Kidney (tissue), 13 donors: ENCODE measurements at regions not wholly inside any gene's neighbourhood (a gene's known extent, or its start where the extent isn't known, plus 50 kb on each side); places are given as distances from the start of the nearest gene placed in this dataset.
A peak's percentile ranks its signal among the peaks of the same experiment; 100 is the strongest.

ENCODE experiments used
- DNase-seq, 5 donors: peaks; one replicate each; pipeline ENCODE4 v3.0.0-alpha.2; 2013 to 2020
- FAIRE-seq: peaks from 2 replicates; lab custom pipeline; 2012; peaks lifted over from hg19 to GRCh38; lab: Jason Lieb, UNC
- H3K27ac ChIP-seq, 2 donors: one replicate each; pipeline ENCODE4 v1.7.0; 2013; ENCODE audit warnings: low read depth in 2 of 2, low read length in 2 of 2, inconsistent platforms in 1 of 2
- H3K27me3 ChIP-seq: one replicate; pipeline ENCODE4 v1.7.1; 2013; ENCODE audit warnings: low read length, inconsistent platforms; ENCODE audit not compliant: control insufficient read depth, insufficient read depth
- H3K36me3 ChIP-seq, 3 donors: one replicate each; pipeline versions ENCODE4 v1.7.0 to v1.7.1; 2013; ENCODE audit warnings: low read length in 3 of 3, control low read depth in 1 of 3, inconsistent platforms in 1 of 3; ENCODE audit not compliant: insufficient read depth in 3 of 3, control insufficient read depth in 2 of 3
- H3K4me1 ChIP-seq, 3 donors: one replicate each; pipeline versions ENCODE4 v1.7.0 to v1.7.1; 2013; ENCODE audit warnings: low read length in 3 of 3, inconsistent platforms in 1 of 3, low read depth in 1 of 3; ENCODE audit not compliant: control insufficient read depth in 2 of 3, insufficient read depth in 2 of 3
- H3K4me3 ChIP-seq, 3 donors: one replicate each; pipeline versions ENCODE4 v1.7.0 to v1.8.1; 2013; ENCODE audit warnings: low read length in 3 of 3, control low read depth in 1 of 3, inconsistent platforms in 1 of 3
- H3K9ac ChIP-seq, 3 donors: one replicate each; pipeline versions ENCODE4 v1.7.0 to v1.7.1; 2013; ENCODE audit warnings: low read length in 3 of 3, control low read depth in 1 of 3, inconsistent platforms in 1 of 3
- H3K9me3 ChIP-seq, 3 donors: one replicate each; pipeline versions ENCODE4 v1.7.0 to v1.7.1; 2013; ENCODE audit warnings: low read length in 3 of 3, control low read depth in 1 of 3, inconsistent platforms in 1 of 3; ENCODE audit not compliant: control insufficient read depth in 2 of 3, insufficient read depth in 1 of 3
- intact Hi-C: fragments of 100-400 bp; cut with DNase I; formaldehyde crosslinking; loops from one replicate; pipeline ENCODE4 v1.11.1; 2022
- TF ChIP-seq, protein P1 (sequence below): IDR thresholded peaks from 3 replicates; pipeline ENCODE4 v1.5.1; 2012; ENCODE audit warnings: mild to moderate bottlenecking, moderate library complexity, borderline replicate concordance; ENCODE audit not compliant: insufficient read depth; ENCODE audit errors: extremely low read depth
- donor health status: control.
- donor health status: control.
- donor health status: control.
- donor health status: control.
- donor health status: control.
- donor health status: DM: yes; HTN: yes; CAD: no.
- donor health status: Normal renal cell carcinoma (clear cell type).

- Histone ChIP-seq H3K27ac (peak overlapping the region in 1 of 2 donors; percentile 98), H3K9ac (peak overlapping the region in 1 of 3 donors; percentile 21), H3K36me3 (no peaks in the 10 kb centered on the region), H3K4me1 (peaks cover 26 to 58% (median 50%) of the 10 kb centered on the region in 3 donors), H3K4me3 (peak overlapping the region in 1 of 3 donors; percentile 6), H3K9me3 (no peaks in the 10 kb centered on the region), H3K27me3 (no peaks in the 10 kb centered on the region)
- DNase-seq (no peak), FAIRE-seq (no peak)
- TF ChIP-seq, protein P1, sequence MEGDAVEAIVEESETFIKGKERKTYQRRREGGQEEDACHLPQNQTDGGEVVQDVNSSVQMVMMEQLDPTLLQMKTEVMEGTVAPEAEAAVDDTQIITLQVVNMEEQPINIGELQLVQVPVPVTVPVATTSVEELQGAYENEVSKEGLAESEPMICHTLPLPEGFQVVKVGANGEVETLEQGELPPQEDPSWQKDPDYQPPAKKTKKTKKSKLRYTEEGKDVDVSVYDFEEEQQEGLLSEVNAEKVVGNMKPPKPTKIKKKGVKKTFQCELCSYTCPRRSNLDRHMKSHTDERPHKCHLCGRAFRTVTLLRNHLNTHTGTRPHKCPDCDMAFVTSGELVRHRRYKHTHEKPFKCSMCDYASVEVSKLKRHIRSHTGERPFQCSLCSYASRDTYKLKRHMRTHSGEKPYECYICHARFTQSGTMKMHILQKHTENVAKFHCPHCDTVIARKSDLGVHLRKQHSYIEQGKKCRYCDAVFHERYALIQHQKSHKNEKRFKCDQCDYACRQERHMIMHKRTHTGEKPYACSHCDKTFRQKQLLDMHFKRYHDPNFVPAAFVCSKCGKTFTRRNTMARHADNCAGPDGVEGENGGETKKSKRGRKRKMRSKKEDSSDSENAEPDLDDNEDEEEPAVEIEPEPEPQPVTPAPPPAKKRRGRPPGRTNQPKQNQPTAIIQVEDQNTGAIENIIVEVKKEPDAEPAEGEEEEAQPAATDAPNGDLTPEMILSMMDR, result no peak
- intact Hi-C loops, result no loop called here
Measured at GRCh38 chr2:42921721-42922120, 129.3 kb upstream of the HAAO start.

GRCh38 chr2:42921147-42921520 is 128.8 kb upstream of the HAAO start:
- Histone ChIP-seq H3K36me3 (no peaks in the 10 kb centered on the region), H3K9me3 (no peaks in the 10 kb centered on the region), H3K4me3 (no peak overlapping the region), H3K9ac (no peak overlapping the region), H3K27ac (peak overlapping the region in 1 of 2 donors; percentile 8), H3K4me1 (peaks cover 25 to 53% (median 44%) of the 10 kb centered on the region in 3 donors), H3K27me3 (no peaks in the 10 kb centered on the region)
- DNase-seq, result no peak
- no peak for FAIRE-seq
- TF ChIP-seq, protein P1, result peak; percentile 4
- intact Hi-C loops, result no loop called here

DNA sequence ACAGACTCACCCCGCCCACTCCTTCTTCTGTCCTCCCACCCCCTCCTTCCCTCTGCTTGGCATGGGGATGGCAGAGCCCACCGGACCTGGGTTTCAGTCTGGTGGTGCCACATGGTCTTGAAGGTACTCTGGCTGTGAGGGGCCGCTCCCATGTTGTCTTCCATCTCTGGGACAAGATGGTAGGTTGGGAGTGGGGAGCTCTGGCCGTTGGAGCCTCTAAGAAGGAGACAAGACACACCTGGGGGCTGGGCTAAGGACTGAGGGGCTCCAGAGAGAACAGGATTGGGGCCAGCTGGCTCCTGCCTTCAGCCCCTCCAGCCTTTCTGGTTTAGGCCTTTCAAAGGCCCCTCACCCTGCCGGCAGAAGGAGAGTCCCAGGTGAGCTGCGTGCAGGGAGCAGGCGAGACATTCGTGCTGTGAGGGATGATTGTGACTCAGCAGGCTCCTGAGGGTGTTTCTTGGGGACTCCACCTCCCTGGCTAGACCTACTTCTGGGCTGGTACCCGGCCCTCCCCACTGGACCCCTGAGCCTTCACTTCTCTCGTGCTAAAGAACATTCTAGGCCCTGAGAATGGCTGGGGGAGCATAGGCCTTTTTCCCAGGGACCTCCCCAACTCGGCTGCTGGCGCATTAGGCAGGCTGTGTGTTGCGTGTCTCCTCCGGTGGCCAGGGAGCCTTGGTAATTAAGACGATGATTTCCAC is 128.2 kb upstream of the HAAO start:
- Histone ChIP-seq H3K9me3 (no peaks in the 10 kb centered on the region), H3K27me3 (no peaks in the 10 kb centered on the region), H3K4me3 (no peak overlapping the region), H3K27ac (peak overlapping the region in 1 of 2 donors; percentile 8), H3K36me3 (no peaks in the 10 kb centered on the region), H3K9ac (no peak overlapping the region), H3K4me1 (peaks cover 20 to 48% (median 38%) of the 10 kb centered on the region in 3 donors)
- intact Hi-C loops, result no loop called here
- TF ChIP-seq, protein P1, result no peak
- FAIRE-seq (no peak), DNase-seq (no peak)
